Ovary (tissue), 7 donors: ENCODE measurements at regions not wholly inside any gene's neighbourhood (a gene's known extent, or its start where the extent isn't known, plus 50 kb on each side); places are given as distances from the start of the nearest gene placed in this dataset.

Experiments used
- DNase-seq, 5 donors: peaks; one replicate each; pipeline ENCODE4 v3.0.0-alpha.2; 2019 to 2020
- H3K27ac ChIP-seq, 2 donors: fragments of 200-600 bp; one replicate each; pipeline versions ENCODE4 v1.5.1 to v1.8.0; 2019 to 2022
- H3K27me3 ChIP-seq: fragments of 200-600 bp; one replicate; pipeline ENCODE4 v1.8.0; 2022
- H3K36me3 ChIP-seq: fragments of 200-600 bp; sonication (generic); one replicate; pipeline ENCODE4 v1.5.1; 2019
- H3K4me1 ChIP-seq: one replicate; pipeline ENCODE4 v1.8.1; 2013; ENCODE audit warnings: mild to moderate bottlenecking, moderate library complexity; ENCODE audit not compliant: insufficient read depth
- H3K4me3 ChIP-seq: fragments of 200-600 bp; sonication (generic); one replicate; pipeline ENCODE4 v1.5.1; 2017
- H3K9me3 ChIP-seq, 2 donors: fragments of 200-600 bp in 1 of 2; sonication (generic) in 1 of 2; one replicate each; pipeline versions ENCODE4 v1.5.1 to v1.8.1; 2013 to 2019; ENCODE audit warnings: mild to moderate bottlenecking in 1 of 2, moderate library complexity in 1 of 2
- EP300 ChIP-seq: sonication (generic); formaldehyde crosslinking; IDR thresholded peaks from one replicate; pipeline ENCODE4 v1.6.1; 2017; ENCODE audit warnings: antibody characterized with exemption
- POLR2A ChIP-seq: fragments of 450-650 bp; IDR thresholded peaks from one replicate; pipeline ENCODE4 v1.6.1; 2017; ENCODE audit warnings: antibody characterized with exemption, mild to moderate bottlenecking, moderate library complexity
- WGBS, 3 donors: extraction: QIAGEN DNeasy Blood & Tissue Kit in 1 of 3; methylation state at CpG; one replicate each; pipeline versions ENCODE4 v1.1.5 to v1.1.7; 2013 to 2017; 5-methylcytosine and 5-hydroxymethylcytosine counted together
- intact Hi-C, 4 donors: fragments of 100-400 bp; cut with DNase I; formaldehyde crosslinking; loops; one replicate each; pipeline versions ENCODE4 v1.11.0 to v1.15.1; 2022 to 2023
- TF ChIP-seq, protein P1 (sequence below), 3 donors: fragments of 450-650 bp in 2 of 3; fragments of 200-600 bp in 1 of 3; IDR thresholded peaks; one replicate each; pipeline versions ENCODE4 v1.5.1 to v1.8.0; 2016 to 2022; ENCODE audit warnings: antibody characterized with exemption in 3 of 3, mild to moderate bottlenecking in 1 of 3
- donor health status: DM: no; HTN: no; CAD: no; lungs with moderate emphysema.
- donor health status: DM: no; HTN: no; CAD: no.
- donor health status: Bipolar disorder and iron deficiency.
- donor health status: DM: no; HTN: no; CAD: no.
- donor health status: DM: yes; HTN: yes; CAD: no.

- intact Hi-C loops: no loop called here
- Histone ChIP-seq H3K9me3 (no peaks in the 10 kb centered on the region), H3K36me3 (no peaks in the 10 kb centered on the region), H3K27me3 (no peaks in the 10 kb centered on the region), H3K4me3 (no peak overlapping the region), H3K4me1 (no peaks in the 10 kb centered on the region), H3K27ac (no peak overlapping the region)
- no peak for DNase-seq
- TF ChIP-seq, protein P1, sequence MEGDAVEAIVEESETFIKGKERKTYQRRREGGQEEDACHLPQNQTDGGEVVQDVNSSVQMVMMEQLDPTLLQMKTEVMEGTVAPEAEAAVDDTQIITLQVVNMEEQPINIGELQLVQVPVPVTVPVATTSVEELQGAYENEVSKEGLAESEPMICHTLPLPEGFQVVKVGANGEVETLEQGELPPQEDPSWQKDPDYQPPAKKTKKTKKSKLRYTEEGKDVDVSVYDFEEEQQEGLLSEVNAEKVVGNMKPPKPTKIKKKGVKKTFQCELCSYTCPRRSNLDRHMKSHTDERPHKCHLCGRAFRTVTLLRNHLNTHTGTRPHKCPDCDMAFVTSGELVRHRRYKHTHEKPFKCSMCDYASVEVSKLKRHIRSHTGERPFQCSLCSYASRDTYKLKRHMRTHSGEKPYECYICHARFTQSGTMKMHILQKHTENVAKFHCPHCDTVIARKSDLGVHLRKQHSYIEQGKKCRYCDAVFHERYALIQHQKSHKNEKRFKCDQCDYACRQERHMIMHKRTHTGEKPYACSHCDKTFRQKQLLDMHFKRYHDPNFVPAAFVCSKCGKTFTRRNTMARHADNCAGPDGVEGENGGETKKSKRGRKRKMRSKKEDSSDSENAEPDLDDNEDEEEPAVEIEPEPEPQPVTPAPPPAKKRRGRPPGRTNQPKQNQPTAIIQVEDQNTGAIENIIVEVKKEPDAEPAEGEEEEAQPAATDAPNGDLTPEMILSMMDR (IDR thresholded peaks at IDR 0.05): no peak
- no peak for TF ChIP-seq EP300
- WGBS, 3 donors: 82 to 91% (median 89%) methylated on average over 4 of the region's 4 CpGs
Measured at GRCh38 chr3:151992326-151993041, 119.0 kb downstream of the SUCNR1 start.

- 92 to 94% (median 93%) methylated on average over 1 of the region's 1 CpG for WGBS, 3 donors
- TF ChIP-seq, protein P1 (IDR thresholded peaks at IDR 0.05): no peak
- TF ChIP-seq POLR2A: no peak
- no peak for TF ChIP-seq EP300
- Histone ChIP-seq H3K27ac (no peak overlapping the region), H3K27me3 (no peaks in the 10 kb centered on the region), H3K4me1 (no peaks in the 10 kb centered on the region), H3K36me3 (no peaks in the 10 kb centered on the region), H3K9me3 (no peaks in the 10 kb centered on the region), H3K4me3 (no peak overlapping the region)
- DNase-seq: no peak
- intact Hi-C loops: no loop called here
Measured at GRCh38 chr3:151995091-151995490, 121.6 kb downstream of the SUCNR1 start.

DNA sequence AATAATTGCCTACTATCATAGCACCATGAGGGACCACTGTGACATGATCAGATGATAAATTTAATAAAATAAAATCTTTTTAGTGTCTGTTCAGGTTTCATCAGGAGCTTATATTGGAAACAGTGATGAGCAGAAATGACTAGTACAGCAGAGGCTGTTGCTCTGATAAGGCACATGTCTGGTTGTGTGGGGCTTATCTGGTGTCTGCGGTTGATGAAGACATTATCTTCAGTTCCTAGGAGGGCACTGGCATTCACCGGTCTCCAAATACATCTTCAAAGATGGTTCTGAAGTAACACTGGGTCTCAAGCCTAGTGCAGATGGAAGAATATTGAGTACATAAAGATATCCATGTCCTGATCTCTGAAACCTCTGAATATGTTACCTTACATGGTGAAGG is 125.3 kb downstream of the SUCNR1 start:
- Histone ChIP-seq H3K4me1 (no peaks in the 10 kb centered on the region), H3K27ac (no peak overlapping the region), H3K9me3 (no peaks in the 10 kb centered on the region), H3K4me3 (no peak overlapping the region), H3K36me3 (no peaks in the 10 kb centered on the region), H3K27me3 (no peaks in the 10 kb centered on the region)
- intact Hi-C loops: no loop called here
- TF ChIP-seq EP300 (no peak), POLR2A (no peak)
- TF ChIP-seq, protein P1 (IDR thresholded peaks at IDR 0.05): no peak
- DNase-seq: no peak
- 79 to 91% (median 80%) methylated on average over 2 of the region's 2 CpGs for WGBS, 3 donors

GRCh38 chr3:151999936-152000335 is 126.5 kb downstream of the SUCNR1 start:
- WGBS, 3 donors: 90 to 93% (median 92%) methylated on average over 5 of the region's 5 CpGs

More at GRCh38 chr3:151999936-152000335, 126.5 kb downstream of the SUCNR1 start:
- no peak overlapping the region for H3K4me3 ChIP-seq
- H3K27me3 ChIP-seq: no peaks in the 10 kb centered on the region
- no peaks in the 10 kb centered on the region for H3K36me3 ChIP-seq
- no peaks in the 10 kb centered on the region for H3K4me1 ChIP-seq
- DNase-seq: no peak
- intact Hi-C loops: no loop called here
- no peak overlapping the region for H3K27ac ChIP-seq
- no peaks in the 10 kb centered on the region for H3K9me3 ChIP-seq
- TF ChIP-seq EP300 (no peak), POLR2A (no peak)
- TF ChIP-seq, protein P1 (IDR thresholded peaks at IDR 0.05): no peak
